GM21576 (cell line): ENCODE measurements at regions not wholly inside any gene's neighbourhood (a gene's known extent, or its start where the extent isn't known, plus 50 kb on each side); places are given as distances from the start of the nearest gene placed in this dataset.
"Not testable (repeated sequence)": the region's sequence is repeated elsewhere in the genome, so short reads cannot be mapped to it uniquely, and the experiment has no call there.

Experiments used
- ATAC-seq: cut with Tn5 transposase; IDR thresholded peaks from one replicate; pipeline ENCODE4 v1.9.1; 2021; ENCODE audit warnings: mild to moderate bottlenecking, moderate library complexity; ENCODE audit not compliant: unreplicated experiment

DNA sequence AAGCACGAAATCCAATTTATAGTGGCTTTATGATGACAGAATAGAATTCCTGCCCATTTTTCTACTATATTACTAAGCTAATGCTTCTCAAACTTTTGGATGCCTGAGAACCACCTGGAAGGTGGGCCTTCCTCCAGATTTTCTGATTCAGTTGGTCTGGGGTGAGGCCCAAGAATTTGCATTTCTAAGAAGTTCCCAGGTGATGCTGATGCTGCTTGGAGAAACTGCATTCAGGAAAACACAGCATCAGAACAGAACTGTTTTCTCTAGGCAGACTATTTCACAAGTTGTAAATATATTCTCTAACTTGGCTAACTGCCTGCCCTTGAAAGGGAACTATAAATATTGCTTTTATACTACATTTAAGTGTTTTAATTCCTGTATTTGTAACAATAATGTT lies 644.9 kb upstream of the DPPA4 start:
- ATAC-seq: no peak

GRCh38 chr3:109984976-109985375 lies 647.6 kb upstream of the DPPA4 start:
- ATAC-seq: no peak

GRCh38 chr3:109985943-109986555 lies 648.7 kb upstream of the DPPA4 start:
- ATAC-seq: no peak

DNA sequence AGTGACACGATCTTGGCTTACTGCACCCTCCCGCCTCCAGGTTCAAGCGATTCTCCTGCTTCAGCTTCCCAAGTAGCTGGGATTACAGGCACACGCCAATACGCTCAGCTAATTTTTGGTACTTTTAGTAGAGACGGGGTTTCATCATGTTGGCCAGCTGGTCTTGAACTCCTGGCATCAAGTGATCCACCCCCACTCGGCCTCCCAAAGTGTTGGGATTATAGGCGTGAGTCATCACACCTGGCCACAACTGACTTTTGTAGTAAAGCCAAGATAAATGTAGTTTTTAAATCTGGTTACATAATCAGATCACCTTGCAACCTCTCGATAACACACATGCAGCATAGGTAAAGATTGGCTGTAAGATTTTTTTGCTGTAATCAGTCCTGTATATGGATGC lies 657.5 kb upstream of the DPPA4 start:
- no peak for ATAC-seq

- ATAC-seq: no peak
Observed at GRCh38 chr3:109995377-109995776, 658.0 kb upstream of the DPPA4 start.

DNA sequence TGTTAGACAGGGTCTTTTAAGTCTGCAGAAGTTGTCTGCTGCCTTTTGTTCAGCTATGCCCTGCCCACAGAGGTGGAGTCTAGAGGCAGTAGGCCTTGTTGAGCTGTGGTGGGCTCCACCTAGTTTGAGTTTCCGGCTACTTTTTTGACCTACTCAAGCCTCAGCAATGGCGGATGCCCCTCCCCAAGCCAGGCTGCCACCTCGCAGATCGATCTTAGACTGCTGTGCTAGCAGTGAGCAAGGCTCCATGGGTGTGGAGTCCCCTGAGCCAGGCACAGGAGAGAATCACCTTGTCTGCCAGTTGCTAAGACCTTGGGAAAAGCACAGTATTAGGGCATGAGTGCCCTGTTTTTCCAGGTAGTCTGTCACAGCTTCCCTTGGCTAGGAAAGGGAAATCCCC lies 664.6 kb upstream of the DPPA4 start:
- ATAC-seq: not testable (repeated sequence)

DNA sequence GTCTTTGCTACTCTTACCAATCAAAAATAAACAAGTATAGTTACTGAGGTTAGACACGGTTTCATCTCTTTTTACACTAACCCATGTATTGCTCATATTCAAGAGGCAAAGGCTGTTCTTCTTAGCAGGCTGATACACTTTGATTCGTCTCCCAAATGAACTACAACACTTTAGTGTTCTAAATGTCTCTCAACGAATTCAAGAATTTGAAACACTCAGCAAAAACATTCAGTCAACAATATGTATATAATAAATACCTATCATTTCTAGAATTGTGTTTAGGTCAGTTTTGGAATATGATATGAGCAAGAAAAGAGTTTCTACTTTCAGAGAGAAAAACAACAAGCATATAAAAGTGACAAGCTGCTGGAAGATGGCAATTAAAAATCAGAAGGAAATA lies 669.6 kb upstream of the DPPA4 start:
- no peak for ATAC-seq

DNA sequence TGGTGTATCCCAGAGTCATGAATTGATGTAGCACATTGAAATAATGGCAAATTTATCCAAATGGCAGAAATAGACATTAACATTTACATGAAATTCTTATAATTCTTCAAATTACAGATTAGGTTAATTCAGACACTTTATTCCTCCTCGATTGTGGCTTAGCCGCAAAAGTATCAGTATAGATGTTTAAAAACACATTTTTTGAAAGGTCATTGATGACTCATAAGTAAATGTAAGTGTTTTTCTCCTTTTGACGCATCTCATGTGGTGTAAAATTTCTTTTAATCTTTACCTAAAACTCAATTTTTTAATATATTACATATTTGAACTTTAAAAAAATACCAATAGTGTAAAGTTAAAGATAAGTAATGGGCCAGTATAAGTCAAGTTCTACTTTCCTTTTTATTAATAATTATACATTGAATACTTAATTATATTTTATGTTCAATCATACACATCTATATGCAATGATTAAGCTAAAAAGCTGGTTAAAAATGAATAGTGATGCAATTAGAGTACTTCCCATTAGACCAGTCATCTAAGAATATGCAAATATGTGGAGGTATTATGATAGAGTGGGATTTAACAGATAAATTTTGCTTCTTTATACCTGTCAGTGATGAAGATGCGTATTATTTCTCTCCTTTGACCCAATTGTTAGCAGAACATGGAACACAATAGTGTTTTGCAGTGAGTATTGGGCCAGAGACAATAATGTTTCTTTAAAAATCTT lies 678.1 kb upstream of the DPPA4 start:
- no peak for ATAC-seq

- no peak for ATAC-seq
Observed at GRCh38 chr3:110016235-110016815, 679.0 kb upstream of the DPPA4 start.

DNA sequence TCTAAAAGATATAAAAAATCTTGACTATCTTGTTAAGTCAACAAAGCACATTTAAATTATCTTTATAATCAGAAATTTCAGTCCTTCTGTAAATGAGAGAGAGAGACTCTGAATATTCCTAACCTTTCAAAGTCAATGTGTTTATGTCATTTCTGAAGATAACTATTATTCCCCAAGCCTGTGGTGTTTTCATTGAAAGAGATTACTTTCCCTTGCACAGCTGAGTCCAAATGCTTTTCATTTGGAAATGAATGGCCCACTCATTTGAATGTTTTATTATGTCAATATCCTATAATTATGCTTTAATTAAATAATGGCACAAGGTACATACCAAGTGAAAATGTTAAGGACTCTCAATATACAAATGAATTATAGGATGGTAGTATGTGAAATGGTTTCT lies 680.0 kb upstream of the DPPA4 start:
- ATAC-seq: no peak

DNA sequence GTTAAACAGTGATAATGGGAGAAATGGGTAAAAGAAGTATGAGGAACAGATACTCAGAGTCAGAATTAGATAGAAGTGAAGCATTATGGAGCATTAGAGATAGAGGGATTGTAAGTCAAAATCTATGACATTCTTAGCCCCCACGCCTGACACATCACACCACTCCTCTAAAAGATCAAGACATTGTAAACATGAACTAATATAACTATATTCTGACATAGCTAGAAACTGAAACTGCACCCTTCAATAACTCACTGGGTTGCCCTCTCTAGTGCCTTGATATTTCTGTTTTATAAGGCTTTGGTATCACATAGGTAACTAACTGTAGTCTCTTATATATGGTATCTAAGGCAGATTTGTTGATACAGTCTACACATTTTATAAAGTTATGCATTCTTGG lies 684.3 kb upstream of the DPPA4 start:
- no peak for ATAC-seq

GRCh38 chr3:110023022-110023421 lies 685.7 kb upstream of the DPPA4 start:
- ATAC-seq: not testable (repeated sequence)

GRCh38 chr3:110026421-110026820 lies 689.1 kb upstream of the DPPA4 start:
- ATAC-seq: no peak

DNA sequence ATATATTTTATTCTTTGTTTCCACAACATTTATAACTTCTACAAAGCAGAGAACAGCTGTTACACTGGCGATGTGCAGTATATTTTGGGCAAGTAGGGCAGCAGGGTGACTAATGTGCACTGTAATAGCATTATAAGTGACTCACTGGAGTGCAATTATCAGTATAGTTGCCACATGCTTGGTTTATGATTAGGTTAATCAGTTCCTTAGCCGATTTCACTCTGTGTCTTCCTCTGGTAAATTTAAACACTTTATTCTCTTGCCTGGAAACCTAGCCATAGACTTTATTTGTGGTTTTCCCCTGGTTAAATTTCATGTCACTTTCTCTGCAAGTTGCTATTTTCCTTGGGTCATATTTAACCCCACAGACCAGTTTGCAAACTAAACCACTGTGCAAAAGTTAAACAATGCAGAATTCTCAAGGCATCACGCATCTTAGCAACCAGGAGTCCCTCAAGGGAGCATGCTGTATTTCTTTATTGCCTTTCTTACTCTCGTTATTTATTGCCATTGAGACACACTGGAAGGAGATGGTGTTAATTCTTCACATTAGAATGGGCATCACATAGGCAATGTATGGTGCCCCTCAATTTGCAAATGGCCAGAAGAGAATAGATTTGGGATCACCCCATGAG lies 690.2 kb upstream of the DPPA4 start:
- ATAC-seq: no peak

DNA sequence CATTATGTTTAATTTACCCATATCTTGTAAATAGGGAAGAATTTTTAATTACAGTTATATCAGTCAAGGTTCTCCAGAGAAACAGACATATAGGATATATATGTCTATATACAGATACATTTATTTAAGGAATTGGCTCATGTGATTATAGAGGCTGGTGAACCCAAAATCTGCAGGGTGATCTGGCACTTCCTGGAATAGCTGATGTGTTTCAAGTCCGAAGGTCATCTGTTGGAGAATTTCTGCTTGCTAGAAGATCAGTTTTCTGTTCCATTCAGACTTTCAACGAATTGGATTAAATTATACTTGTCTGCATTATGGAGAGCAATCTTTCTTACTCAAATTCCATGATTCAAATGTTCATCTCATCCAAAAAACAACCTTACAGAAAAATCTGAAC lies 694.6 kb upstream of the DPPA4 start:
- ATAC-seq: no peak

DNA sequence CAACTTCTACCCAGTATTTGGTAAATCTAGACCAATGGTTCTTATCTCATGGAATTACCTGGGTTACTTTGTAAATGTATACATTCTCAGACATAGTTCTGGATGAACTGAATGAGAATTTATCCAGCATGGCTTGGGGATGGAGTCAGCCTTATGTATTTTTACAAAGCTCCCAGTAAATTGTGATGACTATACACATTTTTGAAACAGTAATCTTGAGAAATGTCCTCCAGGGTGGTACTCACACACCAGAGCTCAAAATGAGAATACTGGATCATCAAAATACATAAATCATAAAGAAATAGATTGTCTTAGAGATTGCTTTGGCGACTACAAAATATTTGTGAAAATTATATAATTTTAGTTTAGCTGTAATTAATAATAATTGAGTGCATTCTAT lies 722.1 kb upstream of the DPPA4 start:
- no peak for ATAC-seq

- no peak for ATAC-seq
Observed at GRCh38 chr3:110062716-110063115, 725.4 kb upstream of the DPPA4 start.

DNA sequence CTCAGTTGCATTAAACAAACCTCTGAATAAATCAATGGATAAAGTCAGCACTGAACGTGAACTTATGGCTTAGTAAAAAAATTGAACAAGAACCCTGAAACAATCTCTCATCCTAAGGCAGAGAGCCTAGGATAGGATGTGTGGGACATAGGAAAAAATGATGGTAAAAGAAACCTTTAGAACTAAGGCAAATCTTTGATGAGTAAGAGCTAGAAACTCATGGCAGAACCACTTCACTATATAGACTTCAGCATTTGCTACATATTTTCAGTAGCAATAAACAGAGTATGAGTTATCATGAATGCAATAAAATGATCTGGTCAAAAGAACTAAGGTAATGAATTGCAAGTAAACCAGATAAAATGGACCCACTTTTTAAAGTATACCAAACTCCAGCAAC lies 725.8 kb upstream of the DPPA4 start:
- no peak for ATAC-seq

- ATAC-seq: no peak
Observed at GRCh38 chr3:110066206-110066605, 728.9 kb upstream of the DPPA4 start.

DNA sequence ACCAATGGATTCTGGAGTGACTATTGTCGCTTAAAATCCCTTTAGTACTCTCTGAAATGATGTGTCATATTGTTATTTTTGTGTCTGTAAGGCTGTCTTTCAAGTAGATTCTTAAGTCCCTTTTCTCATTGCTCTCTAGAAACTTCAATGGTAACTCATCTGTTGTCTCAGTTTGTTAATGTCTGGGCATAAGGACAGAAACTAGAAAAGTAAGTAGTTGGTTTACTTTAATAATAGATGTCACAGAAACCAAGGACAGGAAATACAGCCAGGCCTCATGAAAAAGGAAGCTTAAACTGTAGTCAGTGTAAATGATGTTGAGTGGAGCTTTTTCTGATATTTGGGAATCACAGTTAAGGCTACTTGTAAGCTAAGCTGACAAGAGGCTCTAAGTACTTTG lies 730.2 kb upstream of the DPPA4 start:
- no peak for ATAC-seq

DNA sequence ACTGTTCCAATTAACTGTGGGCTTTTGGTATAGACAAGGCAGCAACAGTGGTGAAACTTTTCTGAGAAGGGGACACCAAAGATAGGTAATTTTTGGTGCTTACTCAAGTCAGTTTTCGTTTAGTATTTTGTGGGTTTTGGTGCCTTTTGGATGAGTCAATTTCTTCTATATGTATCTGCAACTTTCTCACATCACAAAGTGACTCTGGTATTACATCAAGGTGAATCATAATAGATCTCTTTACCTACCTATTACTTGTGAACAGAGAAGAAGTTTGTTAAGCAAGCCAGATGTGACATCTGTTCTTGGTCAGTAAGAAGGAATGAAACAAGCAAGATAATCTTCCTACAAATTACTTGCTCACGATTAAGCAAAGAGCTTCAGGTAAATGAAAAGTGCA lies 732.4 kb upstream of the DPPA4 start:
- ATAC-seq: no peak
